HFFc6 (cell line): ENCODE measurements at regions not wholly inside any gene's neighbourhood (a gene's known extent, or its start where the extent isn't known, plus 50 kb on each side); places are given as distances from the start of the nearest gene placed in this dataset.

Experiments
- DNase-seq: peaks from one replicate; pipeline ENCODE4 v3.0.0-alpha.2; 2018
- H3K27ac Mint-ChIP-seq: 2 replicates; pipeline ENCODE4 v1.8.0; 2020; ENCODE audit warnings: mild to moderate bottlenecking, mixed read lengths
- H3K27me3 Mint-ChIP-seq: 2 replicates; pipeline ENCODE4 v1.8.0; 2021; ENCODE audit warnings: mild to moderate bottlenecking, moderate library complexity, mixed read lengths; ENCODE audit not compliant: insufficient read depth
- H3K36me3 Mint-ChIP-seq: 2 replicates; pipeline ENCODE4 v1.8.0; 2021; ENCODE audit warnings: low read depth, mixed read lengths
- H3K4me1 Mint-ChIP-seq: 2 replicates; pipeline ENCODE4 v1.8.0; 2020; ENCODE audit warnings: low read depth, mixed read lengths
- H3K4me3 Mint-ChIP-seq: 2 replicates; pipeline ENCODE4 v1.8.0; 2020; ENCODE audit warnings: mild to moderate bottlenecking, moderate library complexity, mixed read lengths
- H3K9me3 Mint-ChIP-seq: 2 replicates; pipeline ENCODE4 v1.8.0; 2020; ENCODE audit warnings: mild to moderate bottlenecking, mixed read lengths
- TF ChIP-seq, protein P1 (sequence below): fragments of 200-600 bp; sonication (generic); IDR thresholded peaks from 2 replicates; pipeline ENCODE4 v1.5.0; 2021; ENCODE audit warnings: antibody characterized with exemption, mild to moderate bottlenecking

GRCh38 chr9:106577121-106577520, 285.8 kb upstream of the ZNF462 start:
- Mint-ChIP-seq H3K27ac (no peak overlapping the region), H3K4me1 (no peaks in the 10 kb centered on the region), H3K27me3 (no peaks in the 10 kb centered on the region; the same call in 1 of the 2 replicates), H3K36me3 (no peaks in the 10 kb centered on the region), H3K4me3 (no peak overlapping the region), H3K9me3 (peaks cover 40% of the 10 kb centered on the region)
- DNase-seq = no peak
- TF ChIP-seq, protein P1, sequence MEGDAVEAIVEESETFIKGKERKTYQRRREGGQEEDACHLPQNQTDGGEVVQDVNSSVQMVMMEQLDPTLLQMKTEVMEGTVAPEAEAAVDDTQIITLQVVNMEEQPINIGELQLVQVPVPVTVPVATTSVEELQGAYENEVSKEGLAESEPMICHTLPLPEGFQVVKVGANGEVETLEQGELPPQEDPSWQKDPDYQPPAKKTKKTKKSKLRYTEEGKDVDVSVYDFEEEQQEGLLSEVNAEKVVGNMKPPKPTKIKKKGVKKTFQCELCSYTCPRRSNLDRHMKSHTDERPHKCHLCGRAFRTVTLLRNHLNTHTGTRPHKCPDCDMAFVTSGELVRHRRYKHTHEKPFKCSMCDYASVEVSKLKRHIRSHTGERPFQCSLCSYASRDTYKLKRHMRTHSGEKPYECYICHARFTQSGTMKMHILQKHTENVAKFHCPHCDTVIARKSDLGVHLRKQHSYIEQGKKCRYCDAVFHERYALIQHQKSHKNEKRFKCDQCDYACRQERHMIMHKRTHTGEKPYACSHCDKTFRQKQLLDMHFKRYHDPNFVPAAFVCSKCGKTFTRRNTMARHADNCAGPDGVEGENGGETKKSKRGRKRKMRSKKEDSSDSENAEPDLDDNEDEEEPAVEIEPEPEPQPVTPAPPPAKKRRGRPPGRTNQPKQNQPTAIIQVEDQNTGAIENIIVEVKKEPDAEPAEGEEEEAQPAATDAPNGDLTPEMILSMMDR = no peak

DNA sequence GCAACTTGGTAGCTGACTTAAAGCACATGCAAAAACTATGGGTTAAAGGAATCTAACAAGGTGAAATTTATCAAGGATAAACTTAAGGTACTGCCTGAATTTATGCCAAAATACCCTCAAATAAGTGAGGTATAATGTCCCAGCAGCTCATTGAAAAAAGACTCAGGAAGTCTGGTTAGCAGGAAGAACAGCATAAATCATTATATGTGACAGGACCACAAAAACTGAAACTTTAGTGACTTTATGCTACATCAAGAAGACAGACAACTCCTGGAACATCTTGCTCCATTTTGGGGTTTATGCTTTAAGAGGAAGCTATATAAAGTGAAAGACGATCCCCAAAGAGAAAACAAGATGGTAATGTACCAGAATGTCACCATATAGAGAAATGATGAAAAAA, 282.4 kb upstream of the ZNF462 start:
- no peak overlapping the region for H3K27ac Mint-ChIP-seq
- H3K4me1 Mint-ChIP-seq = no peaks in the 10 kb centered on the region
- H3K9me3 Mint-ChIP-seq = peaks cover 48% of the 10 kb centered on the region
- H3K27me3 Mint-ChIP-seq = no peaks in the 10 kb centered on the region; the same call in 1 of the 2 replicates
- TF ChIP-seq, protein P1 = no peak
- DNase-seq = no peak
- no peaks in the 10 kb centered on the region for H3K36me3 Mint-ChIP-seq
- no peak overlapping the region for H3K4me3 Mint-ChIP-seq

- Mint-ChIP-seq H3K36me3 (peaks cover 5% of the 10 kb centered on the region; the same call in 1 of the 2 replicates), H3K9me3 (peaks cover 55% of the 10 kb centered on the region), H3K27ac (no peak overlapping the region), H3K27me3 (no peaks in the 10 kb centered on the region; the same call in 1 of the 2 replicates), H3K4me3 (no peak overlapping the region), H3K4me1 (no peaks in the 10 kb centered on the region)
- TF ChIP-seq, protein P1 = no peak
- DNase-seq = no peak
Observed at GRCh38 chr9:106581973-106582372, 281.0 kb upstream of the ZNF462 start.

DNA sequence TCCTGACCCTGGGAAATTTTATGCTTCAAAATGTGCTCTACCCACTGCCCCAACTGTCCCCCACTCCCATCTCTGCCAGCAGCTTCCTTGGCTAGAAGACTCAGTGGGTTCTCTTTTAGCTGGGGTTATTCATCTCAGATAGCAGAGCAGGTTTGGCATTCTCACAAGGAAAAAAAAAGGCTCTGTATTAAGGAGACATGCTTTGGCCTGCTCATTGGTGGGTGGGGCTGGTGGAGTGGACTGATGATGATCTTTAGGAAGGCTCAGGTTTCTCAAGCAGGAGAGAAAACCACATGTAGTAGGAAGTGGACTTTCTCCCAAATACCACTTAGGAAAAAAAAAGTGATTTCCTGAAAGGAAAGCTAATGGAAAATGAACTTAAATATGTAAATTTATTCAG, 279.2 kb upstream of the ZNF462 start:
- no peak for DNase-seq
- TF ChIP-seq, protein P1 = no peak
- Mint-ChIP-seq H3K4me1 (no peaks in the 10 kb centered on the region), H3K27ac (no peak overlapping the region), H3K9me3 (peaks cover 53% of the 10 kb centered on the region), H3K36me3 (peaks cover 5% of the 10 kb centered on the region; the same call in 1 of the 2 replicates), H3K4me3 (no peak overlapping the region), H3K27me3 (peaks cover 2% of the 10 kb centered on the region)

DNA sequence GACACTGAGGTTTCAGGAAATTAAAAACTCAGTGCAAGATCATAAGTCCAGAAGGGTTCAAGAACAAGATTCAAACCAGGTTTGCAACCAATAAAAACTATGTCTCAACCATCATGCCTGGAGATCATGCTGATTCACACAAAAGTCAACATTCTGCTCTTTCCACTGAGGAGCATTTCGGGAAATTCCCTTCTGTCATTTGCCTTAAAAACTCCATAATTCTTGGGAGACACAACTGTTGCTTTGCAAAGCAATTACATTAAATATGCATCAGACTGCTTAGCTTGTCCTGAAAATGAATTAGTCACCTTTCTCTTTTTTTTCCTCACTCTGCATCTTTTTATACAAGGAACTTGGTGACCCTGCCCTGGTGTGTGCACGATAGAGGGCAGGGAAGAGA, 275.9 kb upstream of the ZNF462 start:
- Mint-ChIP-seq H3K36me3 (peaks cover 5% of the 10 kb centered on the region; the same call in 1 of the 2 replicates), H3K4me1 (no peaks in the 10 kb centered on the region), H3K9me3 (peaks cover 49% of the 10 kb centered on the region), H3K4me3 (no peak overlapping the region), H3K27me3 (peaks cover 2% of the 10 kb centered on the region), H3K27ac (no peak overlapping the region)
- TF ChIP-seq, protein P1 = no peak
- DNase-seq = no peak

GRCh38 chr9:106588626-106589025, 274.3 kb upstream of the ZNF462 start:
- peaks cover 5% of the 10 kb centered on the region; the same call in 1 of the 2 replicates for H3K36me3 Mint-ChIP-seq
- DNase-seq = no peak
- no peak overlapping the region for H3K4me3 Mint-ChIP-seq
- peaks cover 45% of the 10 kb centered on the region for H3K9me3 Mint-ChIP-seq
- H3K4me1 Mint-ChIP-seq = no peaks in the 10 kb centered on the region
- TF ChIP-seq, protein P1 = no peak
- peaks cover 2% of the 10 kb centered on the region; the same call in 1 of the 2 replicates for H3K27me3 Mint-ChIP-seq
- H3K27ac Mint-ChIP-seq = no peak overlapping the region
